AG10803 (cell line): ENCODE measurements at regions not wholly inside any gene's neighbourhood (a gene's known extent, or its start where the extent isn't known, plus 50 kb on each side); places are given as distances from the start of the nearest gene placed in this dataset.

Experiments used
- DNase-seq: peaks from one replicate; pipeline ENCODE4 v3.0.0; 2010; ENCODE audit warnings: low read depth
- H3K4me3 ChIP-seq: 2 replicates; pipeline ENCODE4 v1.5.1; 2011; ENCODE audit warnings: mild to moderate bottlenecking, low read length, control low read depth
- CTCF ChIP-seq: conservative IDR thresholded peaks from 2 replicates; pipeline ENCODE4 v1.5.1; 2011; ENCODE audit warnings: mild to moderate bottlenecking, low read length, control low read depth, inconsistent platforms

GRCh38 chr17:43316522-43317142 is 82.2 kb upstream of the ARL4D start:
- H3K4me3 ChIP-seq, result no peak overlapping the region
- TF ChIP-seq CTCF, result no peak
- no peak for DNase-seq

DNA sequence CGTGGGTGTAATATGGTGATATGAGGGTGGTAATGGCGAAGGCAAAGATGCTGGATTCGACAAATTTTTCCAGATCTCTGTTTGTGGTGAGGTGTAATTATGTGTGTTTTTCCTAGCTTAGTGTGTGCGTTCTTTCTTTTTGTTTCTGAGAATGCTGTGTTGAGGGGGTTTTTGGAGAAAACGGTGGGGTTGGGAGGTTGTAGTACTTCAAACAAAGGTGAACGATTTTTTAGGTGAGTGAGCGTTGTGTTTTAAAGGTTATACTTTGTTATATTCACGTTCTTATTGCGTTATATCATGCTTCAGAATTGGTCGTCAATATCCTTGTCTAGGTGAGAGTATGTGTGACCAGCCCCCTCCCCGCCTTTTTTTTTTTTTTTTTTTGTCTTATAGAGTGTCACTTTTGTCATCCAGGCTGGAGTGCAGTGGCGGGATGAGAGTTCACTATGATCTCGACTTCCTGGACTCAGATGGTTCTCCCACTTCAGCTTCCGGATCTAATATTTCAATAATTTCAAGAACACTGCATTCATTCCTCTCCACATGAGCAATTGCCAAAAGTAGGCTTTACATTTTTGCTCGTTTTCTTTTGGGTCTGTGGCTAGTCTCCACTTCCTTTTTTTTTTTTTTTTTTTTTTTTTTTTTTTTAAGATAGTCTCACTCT is 82.2 kb upstream of the RNU2-1 start:
- no peak overlapping the region for H3K4me3 ChIP-seq
- no peak for TF ChIP-seq CTCF
- no peak for DNase-seq

- no peak for TF ChIP-seq CTCF
- no peak overlapping the region for H3K4me3 ChIP-seq
- DNase-seq, result no peak
Measured at GRCh38 chr17:43315369-43315768, 81.6 kb upstream of the RNU2-1 start.

GRCh38 chr17:43314611-43315011 is 80.8 kb upstream of the RNU2-1 start:
- TF ChIP-seq CTCF, result no peak
- DNase-seq, result no peak
- no peak overlapping the region for H3K4me3 ChIP-seq

- H3K4me3 ChIP-seq, result no peak overlapping the region
- TF ChIP-seq CTCF, result no peak
- no peak for DNase-seq
Measured at GRCh38 chr17:43312011-43312410, 78.2 kb upstream of the RNU2-1 start.

DNA sequence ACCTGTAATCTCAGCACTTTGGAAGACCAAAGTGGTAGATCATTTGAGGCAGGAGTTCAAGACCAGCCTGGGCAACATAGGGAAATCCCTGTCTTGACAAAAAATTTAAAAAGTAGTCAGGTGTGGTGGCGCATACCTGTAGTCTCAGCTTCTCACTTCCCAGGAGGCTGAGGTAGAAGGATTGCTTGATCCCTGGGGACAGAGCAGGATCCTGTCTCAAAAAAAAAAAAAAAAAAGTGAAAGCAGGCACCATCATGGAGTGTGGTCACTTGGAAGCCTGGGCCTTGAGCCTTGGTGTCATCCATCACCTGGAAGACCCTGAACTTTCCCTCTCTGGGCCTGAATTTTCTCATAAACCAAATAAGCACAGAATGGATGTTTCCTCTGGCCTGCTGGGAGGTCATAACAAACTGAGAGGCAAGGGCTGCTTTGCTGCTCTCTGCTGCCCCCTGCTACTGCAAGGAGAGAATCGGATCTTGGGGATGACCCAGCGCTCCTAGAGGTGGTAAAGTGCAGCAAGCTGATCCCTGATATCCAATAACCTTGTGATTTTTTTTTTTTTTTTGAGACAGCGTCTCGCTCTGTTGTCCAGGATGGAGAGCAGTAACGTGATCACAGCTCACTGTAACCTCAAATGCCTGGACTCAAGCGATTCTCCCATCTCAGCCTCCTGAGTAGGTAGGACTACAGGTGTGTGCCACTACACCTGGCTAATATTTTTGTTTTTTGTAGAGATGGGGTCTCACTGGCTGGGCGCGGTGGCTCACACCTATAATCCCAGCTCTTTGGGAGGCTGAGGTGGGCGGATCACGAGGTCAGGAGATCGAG is 75.9 kb upstream of the RNU2-1 start:
- DNase-seq, result no peak
- no peak overlapping the region for H3K4me3 ChIP-seq
- TF ChIP-seq CTCF, result no peak
